CD4-positive, alpha-beta T cell (primary cell): ENCODE measurements at regions not wholly inside any gene's neighbourhood (a gene's known extent, or its start where the extent isn't known, plus 50 kb on each side); places are given as distances from the start of the nearest gene placed in this dataset.

Experiments
- ATAC-seq: fragments of 200-7000 bp; cut with Tn5 transposase; one replicate; pipeline ENCODE4 v1.10.0; 2022; ENCODE audit warnings: mild to moderate bottlenecking; ENCODE audit not compliant: poor library complexity
- CTCF ChIA-PET: fragments of 350-600 bp; sonication (Branson Sonifier 250); formaldehyde crosslinking; loops from one replicate; lab custom pipeline; 2021; ENCODE audit warnings: antibody characterized with exemption, inconsistent platforms; lab: Charles Lee
- POLR2A ChIA-PET: fragments of 350-600 bp; sonication (Branson Sonifier 250); formaldehyde crosslinking; loops from one replicate; lab custom pipeline; 2021; ENCODE audit warnings: antibody characterized with exemption, inconsistent platforms; lab: Charles Lee
- DNase-seq, 14 experiments: peaks; one replicate each; pipeline ENCODE4 v3.0.0-alpha.2; 2013 to 2020; ENCODE audit warnings: mixed read lengths in 2 of 14
- H3K27ac ChIP-seq, 2 donors: one replicate each; pipeline versions ENCODE4 v1.5.1 to v1.7.0; 2013; ENCODE audit warnings: low read length in 2 of 2, low read depth in 1 of 2, mild to moderate bottlenecking in 1 of 2
- H3K27me3 ChIP-seq, 2 experiments: 1 replicate in 1 of 2; 2 replicates in 1 of 2; pipeline versions ENCODE4 v1.6.1 to v1.7.0; 2013; ENCODE audit warnings: low read length in 2 of 2, control low read depth in 1 of 2, mild to moderate bottlenecking in 1 of 2, moderate library complexity in 1 of 2; ENCODE audit not compliant: insufficient read depth in 2 of 2, control insufficient read depth in 1 of 2
- H3K36me3 ChIP-seq: one replicate; pipeline ENCODE4 v1.6.1; 2013; ENCODE audit warnings: low read length, control low read depth; ENCODE audit not compliant: insufficient read depth
- H3K4me1 ChIP-seq: one replicate; pipeline ENCODE4 v1.6.1; 2013; ENCODE audit warnings: low read length, control low read depth; ENCODE audit not compliant: insufficient read depth
- H3K4me3 ChIP-seq: one replicate; pipeline ENCODE4 v1.5.1; 2013; ENCODE audit warnings: mild to moderate bottlenecking, low read length, moderate library complexity
- H3K9me3 ChIP-seq, 2 experiments: 1 replicate in 1 of 2; 2 replicates in 1 of 2; pipeline versions ENCODE4 v1.6.1 to v1.7.0; 2013; ENCODE audit warnings: low read length in 2 of 2, mild to moderate bottlenecking in 2 of 2, control low read depth in 1 of 2, moderate library complexity in 1 of 2; ENCODE audit not compliant: control insufficient read depth in 1 of 2, insufficient read depth in 1 of 2
- H3K27ac Mint-ChIP-seq: one replicate; pipeline ENCODE4 v1.8.0; 2020; ENCODE audit warnings: mixed read lengths
- H3K27me3 Mint-ChIP-seq: one replicate; pipeline ENCODE4 v1.8.0; 2021; ENCODE audit warnings: mixed read lengths
- H3K36me3 Mint-ChIP-seq: one replicate; pipeline ENCODE4 v1.8.0; 2021; ENCODE audit warnings: low read depth, mixed read lengths
- H3K4me1 Mint-ChIP-seq: one replicate; pipeline ENCODE4 v1.8.0; 2021; ENCODE audit warnings: low read depth, mixed read lengths
- H3K4me3 Mint-ChIP-seq: one replicate; pipeline ENCODE4 v1.8.0; 2020; ENCODE audit warnings: mild to moderate bottlenecking, mixed read lengths
- H3K9me3 Mint-ChIP-seq: one replicate; pipeline ENCODE4 v1.8.0; 2020; ENCODE audit warnings: mixed read lengths
- CTCF ChIP-seq: fragments of 200-600 bp; IDR thresholded peaks from one replicate; pipeline ENCODE4 v1.8.0; 2022; ENCODE audit warnings: antibody characterized with exemption, mild to moderate bottlenecking
- intact Hi-C, 2 experiments: fragments of 100-400 bp; cut with DNase I in 1 of 2; cut with micrococcal nuclease in 1 of 2; formaldehyde crosslinking; loops; one replicate each; pipeline versions ENCODE4 v1.15.1 to v1.9.0; 2023 to 2025; cut with DNase I, micrococcal nuclease

GRCh38 chr12:25052196-25052913 lies 103.5 kb upstream of the BCAT1 start:
- no peaks in the 10 kb centered on the region for H3K36me3 ChIP-seq
- intact Hi-C loops, result loop anchor here (1.0 to 5.0 kb wide), 8 partner anchors 8 to 1970 kb away; partner anchors contain the start of genes KRAS (in 1 of the 2) and MED21 (in 1 of the 2)
- Mint-ChIP-seq H3K4me1 (peaks cover 54% of the 10 kb centered on the region), H3K4me3 (peak overlapping the region; percentile 99), H3K27me3 (no peaks in the 10 kb centered on the region), H3K36me3 (peaks cover 22% of the 10 kb centered on the region), H3K27ac (peak overlapping the region; percentile 99), H3K9me3 (no peaks in the 10 kb centered on the region)
- no peaks in the 10 kb centered on the region for H3K27me3 ChIP-seq
- peak overlapping the region; percentile 79 for H3K27ac ChIP-seq
- ChIA-PET CTCF (interaction anchor here (0.7 to 1.9 kb wide), 10 partner anchors 8 to 335 kb away, joined by 3 to 5 read pairs (median 3); no protein-coding TSS in a partner anchor), POLR2A (interaction anchor here (0.5 to 3.4 kb wide), 26 partner anchors 10 to 1963 kb away, joined by 3 to 46 read pairs (median 4); partner anchors contain the start of genes DNAI7, ETFRF1 and KRAS)
- TF ChIP-seq CTCF, result no peak
- peak; percentile 15 to 89 (median 48) for DNase-seq
- H3K9me3 ChIP-seq, result no peaks in the 10 kb centered on the region
- ATAC-seq, result peak; percentile 75
- H3K4me3 ChIP-seq, result peak overlapping the region; percentile 72
- peaks cover 20% of the 10 kb centered on the region for H3K4me1 ChIP-seq

GRCh38 chr12:25051656-25052195 lies 102.8 kb upstream of the BCAT1 start:
- peaks cover 22% of the 10 kb centered on the region for H3K36me3 Mint-ChIP-seq
- H3K27ac Mint-ChIP-seq, result peak overlapping the region; percentile 99
- H3K4me1 Mint-ChIP-seq, result peaks cover 48% of the 10 kb centered on the region
- peaks cover 4% of the 10 kb centered on the region for H3K9me3 Mint-ChIP-seq
- no peaks in the 10 kb centered on the region for H3K27me3 ChIP-seq
- peak overlapping the region; percentile 79 for H3K27ac ChIP-seq
- H3K9me3 ChIP-seq, result peaks cover 0 to 3% of the 10 kb centered on the region in 2 experiments
- ATAC-seq (peak; percentile 75), DNase-seq (peak; percentile 17 to 87 (median 48))
- no peak for TF ChIP-seq CTCF
- intact Hi-C loops, result loop anchor here (1.0 to 5.0 kb wide), 9 partner anchors 9 to 1971 kb away; partner anchors contain the start of genes KRAS (in 1 of the 2) and MED21 (in 1 of the 2)
- peaks cover 16% of the 10 kb centered on the region for H3K4me1 ChIP-seq
- POLR2A ChIA-PET, result interaction anchor here (0.5 to 3.4 kb wide), 29 partner anchors 9 to 1964 kb away, joined by 3 to 46 read pairs (median 4); partner anchors contain the start of genes DNAI7, ETFRF1, KRAS and TM7SF3
- CTCF ChIA-PET, result interaction anchor here (0.7 to 1.9 kb wide), 7 partner anchors 9 to 336 kb away, joined by 3 to 5 read pairs (median 3); no protein-coding TSS in a partner anchor
- no peaks in the 10 kb centered on the region for H3K36me3 ChIP-seq
- no peaks in the 10 kb centered on the region for H3K27me3 Mint-ChIP-seq
- peak overlapping the region; percentile 99 for H3K4me3 Mint-ChIP-seq
- H3K4me3 ChIP-seq, result peak overlapping the region; percentile 72

GRCh38 chr12:25051171-25051570 lies 102.3 kb upstream of the BCAT1 start:
- Histone ChIP-seq H3K4me1 (peaks cover 13% of the 10 kb centered on the region), H3K36me3 (no peaks in the 10 kb centered on the region), H3K27me3 (no peaks in the 10 kb centered on the region), H3K4me3 (peak overlapping the region; percentile 72), H3K9me3 (peaks cover 0 to 5% of the 10 kb centered on the region in 2 experiments), H3K27ac (peak overlapping the region; percentile 79)
- H3K4me1 Mint-ChIP-seq, result peaks cover 42% of the 10 kb centered on the region
- peaks cover 22% of the 10 kb centered on the region for H3K36me3 Mint-ChIP-seq
- peak overlapping the region; percentile 99 for H3K4me3 Mint-ChIP-seq
- DNase-seq, result peak in 2 of 14 experiments; percentile 36
- no peaks in the 10 kb centered on the region for H3K27me3 Mint-ChIP-seq
- no peak for ATAC-seq
- intact Hi-C loops, result loop anchor here (2.0 to 5.0 kb wide), 6 partner anchors 36 to 1971 kb away; partner anchors contain the start of genes KRAS (in 1 of the 2) and MED21 (in 1 of the 2)
- ChIA-PET CTCF (interaction anchor here (1.1 to 1.9 kb wide), 3 partner anchors 9 to 337 kb away, joined by 3 to 5 read pairs (median 5); no protein-coding TSS in a partner anchor), POLR2A (interaction anchor here (0.7 to 3.4 kb wide), 19 partner anchors 8 to 1963 kb away, joined by 3 to 46 read pairs (median 4); partner anchors contain the start of genes KRAS and TM7SF3)
- H3K9me3 Mint-ChIP-seq, result peaks cover 4% of the 10 kb centered on the region
- H3K27ac Mint-ChIP-seq, result peak overlapping the region; percentile 99
- no peak for TF ChIP-seq CTCF
